HEK293 (cell line): ENCODE measurements at regions not wholly inside any gene's neighbourhood (a gene's known extent, or its start where the extent isn't known, plus 50 kb on each side); places are given as distances from the start of the nearest gene placed in this dataset.

Source experiments
- KLF10 ChIP-seq: fragments of 450-650 bp; IDR thresholded peaks from 2 replicates; pipeline ENCODE4 v1.5.1; 2018; ENCODE audit warnings: missing biosample characterization, mild to moderate bottlenecking, missing genetic modification characterization
- SP2 ChIP-seq: fragments of 450-650 bp; formaldehyde crosslinking; IDR thresholded peaks from 2 replicates; pipeline ENCODE4 v1.5.1; 2016; ENCODE audit warnings: missing biosample characterization, missing genetic modification characterization
- TCF7L2 ChIP-seq: IDR thresholded peaks from 2 replicates; pipeline ENCODE4 v1.6.1; 2011; ENCODE audit warnings: low read depth, mild to moderate bottlenecking, inconsistent platforms, low read length, moderate library complexity, borderline replicate concordance
- YY1 ChIP-seq: fragments of 450-650 bp; formaldehyde crosslinking; IDR thresholded peaks from 2 replicates; pipeline ENCODE4 v1.5.1; 2018; ENCODE audit warnings: missing biosample characterization, missing genetic modification characterization
- TF ChIP-seq, protein P1 (sequence below): fragments of 450-650 bp; formaldehyde crosslinking; IDR thresholded peaks from 2 replicates; pipeline ENCODE4 v1.5.1; 2016; ENCODE audit warnings: missing biosample characterization, missing genetic modification characterization

GRCh38 chr1:189513091-189513490, 964.6 kb downstream of the BRINP3 start:
- TF ChIP-seq, protein P1, sequence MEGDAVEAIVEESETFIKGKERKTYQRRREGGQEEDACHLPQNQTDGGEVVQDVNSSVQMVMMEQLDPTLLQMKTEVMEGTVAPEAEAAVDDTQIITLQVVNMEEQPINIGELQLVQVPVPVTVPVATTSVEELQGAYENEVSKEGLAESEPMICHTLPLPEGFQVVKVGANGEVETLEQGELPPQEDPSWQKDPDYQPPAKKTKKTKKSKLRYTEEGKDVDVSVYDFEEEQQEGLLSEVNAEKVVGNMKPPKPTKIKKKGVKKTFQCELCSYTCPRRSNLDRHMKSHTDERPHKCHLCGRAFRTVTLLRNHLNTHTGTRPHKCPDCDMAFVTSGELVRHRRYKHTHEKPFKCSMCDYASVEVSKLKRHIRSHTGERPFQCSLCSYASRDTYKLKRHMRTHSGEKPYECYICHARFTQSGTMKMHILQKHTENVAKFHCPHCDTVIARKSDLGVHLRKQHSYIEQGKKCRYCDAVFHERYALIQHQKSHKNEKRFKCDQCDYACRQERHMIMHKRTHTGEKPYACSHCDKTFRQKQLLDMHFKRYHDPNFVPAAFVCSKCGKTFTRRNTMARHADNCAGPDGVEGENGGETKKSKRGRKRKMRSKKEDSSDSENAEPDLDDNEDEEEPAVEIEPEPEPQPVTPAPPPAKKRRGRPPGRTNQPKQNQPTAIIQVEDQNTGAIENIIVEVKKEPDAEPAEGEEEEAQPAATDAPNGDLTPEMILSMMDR (tag by site-specific recombination), result no peak
- no peak for TF ChIP-seq TCF7L2
- no peak for TF ChIP-seq KLF10 (tag by site-specific recombination)
- TF ChIP-seq SP2 (tag by site-specific recombination), result no peak
- TF ChIP-seq YY1 (tag by site-specific recombination), result no peak
